Type B pancreatic cell (in vitro differentiated cells): ENCODE measurements at regions not wholly inside any gene's neighbourhood (a gene's known extent, or its start where the extent isn't known, plus 50 kb on each side); places are given as distances from the start of the nearest gene placed in this dataset.

Experiments
- DNase-seq: peaks from one replicate; pipeline ENCODE4 v3.0.0; 2021; ENCODE audit warnings: mixed read lengths; ENCODE audit not compliant: unreplicated experiment; ENCODE audit errors: extremely low spot score
- H3K27ac Mint-ChIP-seq: 2 replicates; pipeline ENCODE4 v1.8.0; 2021; ENCODE audit warnings: mild to moderate bottlenecking, mixed read lengths
- H3K27me3 Mint-ChIP-seq: 2 replicates; pipeline ENCODE4 v1.8.0; 2021; ENCODE audit warnings: mixed read lengths
- H3K36me3 Mint-ChIP-seq: 2 replicates; pipeline ENCODE4 v1.8.0; 2021; ENCODE audit warnings: mixed read lengths
- H3K4me1 Mint-ChIP-seq: one replicate; pipeline ENCODE4 v1.8.0; 2021; ENCODE audit warnings: mixed read lengths; ENCODE audit not compliant: unreplicated experiment
- H3K4me3 Mint-ChIP-seq: 2 replicates; pipeline ENCODE4 v1.8.0; 2021; ENCODE audit warnings: mild to moderate bottlenecking, mixed read lengths
- H3K9me3 Mint-ChIP-seq: 2 replicates; pipeline ENCODE4 v1.8.0; 2021; ENCODE audit warnings: mixed read lengths
- TF ChIP-seq, protein P1 (sequence below): fragments of 200-600 bp; sonication (generic); conservative IDR thresholded peaks from 2 replicates; pipeline ENCODE4 v1.5.0; 2021; ENCODE audit warnings: antibody characterized with exemption, mild to moderate bottlenecking

DNA sequence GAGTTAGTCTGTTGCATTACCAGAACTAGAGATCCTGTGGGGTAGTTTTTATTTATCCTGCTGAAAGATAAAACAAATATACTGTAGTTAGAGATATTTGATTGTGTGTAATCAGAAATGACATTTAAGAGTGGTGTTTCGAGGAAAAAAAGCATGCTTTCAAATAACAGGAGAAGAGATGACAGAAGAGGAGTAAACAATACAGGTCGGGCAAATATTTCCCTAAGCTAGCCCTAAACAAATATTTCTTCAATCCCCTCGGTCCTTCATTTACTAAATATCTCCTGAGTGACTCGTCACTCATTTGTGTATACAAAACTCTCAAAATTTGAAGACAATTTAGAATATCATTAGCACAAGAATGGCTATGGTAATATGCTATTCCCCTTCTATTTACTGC lies 219.7 kb upstream of the FERD3L start:
- Mint-ChIP-seq H3K27me3 (no peaks in the 10 kb centered on the region), H3K36me3 (no peaks in the 10 kb centered on the region), H3K4me3 (no peak overlapping the region), H3K4me1 (peaks cover 15% of the 10 kb centered on the region), H3K9me3 (no peaks in the 10 kb centered on the region), H3K27ac (no peak overlapping the region)
- DNase-seq, result no peak
- TF ChIP-seq, protein P1, sequence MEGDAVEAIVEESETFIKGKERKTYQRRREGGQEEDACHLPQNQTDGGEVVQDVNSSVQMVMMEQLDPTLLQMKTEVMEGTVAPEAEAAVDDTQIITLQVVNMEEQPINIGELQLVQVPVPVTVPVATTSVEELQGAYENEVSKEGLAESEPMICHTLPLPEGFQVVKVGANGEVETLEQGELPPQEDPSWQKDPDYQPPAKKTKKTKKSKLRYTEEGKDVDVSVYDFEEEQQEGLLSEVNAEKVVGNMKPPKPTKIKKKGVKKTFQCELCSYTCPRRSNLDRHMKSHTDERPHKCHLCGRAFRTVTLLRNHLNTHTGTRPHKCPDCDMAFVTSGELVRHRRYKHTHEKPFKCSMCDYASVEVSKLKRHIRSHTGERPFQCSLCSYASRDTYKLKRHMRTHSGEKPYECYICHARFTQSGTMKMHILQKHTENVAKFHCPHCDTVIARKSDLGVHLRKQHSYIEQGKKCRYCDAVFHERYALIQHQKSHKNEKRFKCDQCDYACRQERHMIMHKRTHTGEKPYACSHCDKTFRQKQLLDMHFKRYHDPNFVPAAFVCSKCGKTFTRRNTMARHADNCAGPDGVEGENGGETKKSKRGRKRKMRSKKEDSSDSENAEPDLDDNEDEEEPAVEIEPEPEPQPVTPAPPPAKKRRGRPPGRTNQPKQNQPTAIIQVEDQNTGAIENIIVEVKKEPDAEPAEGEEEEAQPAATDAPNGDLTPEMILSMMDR, result no peak

DNA sequence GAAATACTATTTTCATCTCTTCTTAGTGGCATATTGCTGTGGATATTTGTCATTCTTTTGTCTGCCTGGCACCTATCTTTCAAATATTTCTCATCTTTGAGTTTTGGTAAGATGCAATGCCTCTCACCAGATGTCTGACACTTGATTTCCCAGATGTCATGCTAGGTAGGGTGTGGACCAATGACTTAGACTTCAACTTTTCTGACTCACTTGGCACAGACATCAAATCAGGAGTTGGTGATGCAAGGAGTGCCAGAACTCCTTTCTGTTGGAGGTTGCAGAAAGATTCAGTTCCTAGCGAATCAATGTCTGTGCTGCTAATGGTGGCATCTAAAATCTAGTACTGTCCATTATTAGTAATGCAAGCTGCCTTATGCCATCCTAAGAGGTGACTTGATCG lies 216.9 kb upstream of the FERD3L start:
- Mint-ChIP-seq H3K4me1 (peaks cover 8% of the 10 kb centered on the region), H3K36me3 (no peaks in the 10 kb centered on the region), H3K27ac (no peak overlapping the region), H3K27me3 (no peaks in the 10 kb centered on the region), H3K9me3 (no peaks in the 10 kb centered on the region), H3K4me3 (no peak overlapping the region)
- DNase-seq, result no peak
- TF ChIP-seq, protein P1, result no peak

DNA sequence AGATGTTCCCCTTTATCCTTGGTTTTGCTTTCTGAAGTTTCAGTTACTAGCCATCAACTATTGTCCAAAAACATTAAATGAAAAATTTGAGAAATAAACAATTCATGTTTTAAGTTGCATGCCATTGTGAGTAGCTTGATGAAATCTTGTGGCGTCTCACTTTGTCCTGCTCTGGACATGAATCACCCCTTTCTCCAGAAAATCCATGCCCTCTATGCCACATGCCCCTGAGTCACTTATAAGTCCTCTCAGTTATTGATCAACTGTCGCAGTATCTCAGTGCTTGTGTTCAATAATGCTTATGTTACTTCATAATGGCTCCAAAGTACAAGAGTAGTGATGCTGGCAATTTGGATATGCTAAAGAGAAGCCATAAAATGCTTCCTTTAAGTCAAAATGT lies 208.0 kb upstream of the FERD3L start:
- H3K27me3 Mint-ChIP-seq, result no peaks in the 10 kb centered on the region
- no peaks in the 10 kb centered on the region for H3K9me3 Mint-ChIP-seq
- no peak overlapping the region for H3K27ac Mint-ChIP-seq
- H3K36me3 Mint-ChIP-seq, result no peaks in the 10 kb centered on the region
- H3K4me1 Mint-ChIP-seq, result no peaks in the 10 kb centered on the region
- DNase-seq, result no peak
- no peak overlapping the region for H3K4me3 Mint-ChIP-seq
- TF ChIP-seq, protein P1, result no peak

DNA sequence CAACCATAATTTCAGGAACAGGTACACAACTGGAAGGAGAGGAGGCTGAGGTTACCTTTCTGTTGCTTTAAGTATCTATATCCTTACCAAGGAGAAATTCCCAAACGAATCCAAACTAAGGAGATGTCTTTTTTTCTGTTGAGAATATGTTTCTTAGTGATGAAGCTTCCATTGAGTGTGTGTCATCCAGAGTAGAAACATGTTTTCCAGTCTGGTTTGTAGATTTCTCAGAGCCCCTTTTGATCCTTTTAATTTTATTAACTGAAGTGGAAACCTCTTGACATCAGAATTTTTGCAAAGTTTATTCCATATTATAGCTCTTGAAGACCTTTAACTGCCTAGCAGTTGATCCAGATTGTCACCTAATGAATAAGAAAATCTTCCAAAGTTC lies 207.1 kb upstream of the FERD3L start:
- no peaks in the 10 kb centered on the region for H3K27me3 Mint-ChIP-seq
- no peaks in the 10 kb centered on the region for H3K9me3 Mint-ChIP-seq
- no peaks in the 10 kb centered on the region for H3K36me3 Mint-ChIP-seq
- DNase-seq, result no peak
- TF ChIP-seq, protein P1, result no peak
- H3K4me1 Mint-ChIP-seq, result no peaks in the 10 kb centered on the region
- no peak overlapping the region for H3K4me3 Mint-ChIP-seq
- H3K27ac Mint-ChIP-seq, result no peak overlapping the region

DNA sequence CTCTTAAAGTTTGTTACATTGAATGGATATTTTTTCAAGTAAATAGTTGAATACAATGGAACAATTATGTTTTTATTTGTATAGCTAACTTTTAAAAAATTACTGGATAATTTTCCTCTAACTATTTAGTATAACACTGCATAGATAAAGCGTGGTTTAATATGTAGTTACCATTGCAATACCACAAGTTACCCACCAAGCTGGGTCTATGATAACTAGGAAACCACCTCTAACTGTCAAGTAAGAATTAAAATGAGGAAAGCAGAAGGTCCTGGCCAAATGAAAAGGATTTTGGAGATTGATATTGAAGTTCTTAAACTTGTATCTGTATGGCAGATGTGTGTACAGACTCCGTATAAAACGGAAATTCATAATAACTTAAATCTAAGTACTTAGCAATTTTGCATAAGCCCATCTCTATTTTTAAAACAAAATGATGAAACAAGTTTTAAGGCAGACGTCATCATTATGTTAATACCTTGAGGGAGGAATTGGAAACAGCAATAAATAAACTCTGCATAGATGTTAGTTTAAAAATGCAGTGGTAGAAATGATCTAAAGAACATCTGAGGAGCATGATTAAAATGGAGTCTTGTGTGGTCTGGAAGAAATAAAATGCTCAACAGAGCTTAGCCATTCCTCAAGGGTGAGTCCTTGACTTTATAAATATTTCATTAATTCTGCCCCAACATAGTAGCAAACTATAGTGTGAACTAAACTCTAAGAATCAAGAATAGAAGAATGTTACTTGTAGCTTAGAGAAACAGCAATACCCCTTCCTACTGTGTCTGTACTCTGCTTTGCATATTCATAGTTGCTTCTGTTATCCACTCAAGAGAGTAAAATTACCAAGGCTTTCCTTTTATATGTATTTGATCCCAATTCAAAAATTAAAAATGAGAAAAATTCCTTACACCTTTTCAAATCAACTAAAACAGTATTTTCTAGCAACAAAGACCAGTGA lies 206.4 kb upstream of the FERD3L start:
- no peak for DNase-seq
- TF ChIP-seq, protein P1, result no peak
- Mint-ChIP-seq H3K4me1 (no peaks in the 10 kb centered on the region), H3K4me3 (no peak overlapping the region), H3K27me3 (no peaks in the 10 kb centered on the region), H3K9me3 (no peaks in the 10 kb centered on the region), H3K27ac (no peak overlapping the region), H3K36me3 (no peaks in the 10 kb centered on the region)
